HG02943 (cell line): ENCODE measurements at regions not wholly inside any gene's neighbourhood (a gene's known extent, or its start where the extent isn't known, plus 50 kb on each side); places are given as distances from the start of the nearest gene placed in this dataset.
"Not testable (repeated sequence)": the region's sequence is repeated elsewhere in the genome, so short reads cannot be mapped to it uniquely, and the experiment has no call there.

ENCODE experiments used
- ATAC-seq: cut with Tn5 transposase; IDR thresholded peaks from one replicate; pipeline ENCODE4 v1.9.1; 2021; ENCODE audit warnings: mild to moderate bottlenecking, low read depth, moderate library complexity; ENCODE audit not compliant: unreplicated experiment

GRCh38 chr1:235059221-235059620 is 69.4 kb downstream of the TOMM20 start:
- no peak for ATAC-seq

- ATAC-seq = no peak
Measured at GRCh38 chr1:235058695-235059094, 69.9 kb downstream of the TOMM20 start.

- ATAC-seq = no peak
Measured at GRCh38 chr1:235057385-235058306, 71.0 kb downstream of the TOMM20 start.

GRCh38 chr1:235056937-235057336 is 71.7 kb downstream of the TOMM20 start:
- ATAC-seq = no peak

GRCh38 chr1:235054936-235055335 is 73.7 kb downstream of the TOMM20 start:
- ATAC-seq = no peak

- ATAC-seq = no peak
Measured at GRCh38 chr1:235054466-235054865, 74.2 kb downstream of the TOMM20 start.

GRCh38 chr1:235052067-235053008 is 76.3 kb downstream of the TOMM20 start:
- ATAC-seq = no peak

GRCh38 chr1:235051521-235051920 is 77.1 kb downstream of the TOMM20 start:
- ATAC-seq = no peak

GRCh38 chr1:235050911-235051360 is 77.7 kb downstream of the TOMM20 start:
- no peak for ATAC-seq

GRCh38 chr1:235049716-235050378 is 78.8 kb downstream of the TOMM20 start:
- ATAC-seq = not testable (repeated sequence)

GRCh38 chr1:235049217-235049616 is 79.4 kb downstream of the TOMM20 start:
- ATAC-seq = no peak

GRCh38 chr1:235047331-235047871 is 81.2 kb downstream of the TOMM20 start:
- ATAC-seq = no peak

GRCh38 chr1:235045921-235046601 is 82.6 kb downstream of the TOMM20 start:
- no peak for ATAC-seq

- ATAC-seq = no peak
Measured at GRCh38 chr1:235045034-235045690, 83.5 kb downstream of the TOMM20 start.

GRCh38 chr1:235043234-235043633 is 85.4 kb downstream of the TOMM20 start:
- no peak for ATAC-seq

- ATAC-seq = no peak
Measured at GRCh38 chr1:235038701-235039100, 89.9 kb downstream of the TOMM20 start.

GRCh38 chr1:235035928-235036327 is 92.7 kb downstream of the TOMM20 start:
- ATAC-seq = no peak

- no peak for ATAC-seq
Measured at GRCh38 chr1:235030919-235031596, 97.6 kb downstream of the TOMM20 start.

- ATAC-seq = no peak
Measured at GRCh38 chr1:235027862-235028250, 100.8 kb downstream of the TOMM20 start.
